Skeletal muscle cell (primary cell): ENCODE measurements at regions not wholly inside any gene's neighbourhood (a gene's known extent, or its start where the extent isn't known, plus 50 kb on each side); places are given as distances from the start of the nearest gene placed in this dataset.

ENCODE experiments used
- DNase-seq: peaks from one replicate; pipeline ENCODE4 v3.0.0-alpha.2; 2010; ENCODE audit warnings: low read depth
- H3K4me3 ChIP-seq: 2 replicates; pipeline ENCODE4 v1.5.1; 2011; ENCODE audit warnings: low read depth, mild to moderate bottlenecking, control low read depth, low read length, moderate library complexity

DNA sequence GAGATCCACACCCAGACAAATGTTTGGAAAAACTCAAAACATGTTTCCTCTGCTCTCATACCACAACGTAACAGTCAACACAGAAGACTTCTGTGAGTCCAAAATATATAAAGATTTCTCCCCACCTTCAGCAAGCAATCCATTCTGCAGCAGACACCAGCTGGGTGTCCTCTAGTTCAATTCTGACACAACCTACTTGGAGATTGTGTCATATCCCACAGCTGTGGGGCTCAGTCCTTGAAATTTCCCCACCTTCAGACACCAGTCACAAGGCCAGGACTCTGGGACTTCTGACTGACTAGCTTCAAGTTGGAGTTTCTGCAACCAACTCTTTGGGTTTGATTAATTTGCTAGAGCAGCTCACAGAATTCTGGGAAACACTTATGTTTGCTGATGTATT, 244.8 kb upstream of the CDYL start:
- no peak for DNase-seq

DNA sequence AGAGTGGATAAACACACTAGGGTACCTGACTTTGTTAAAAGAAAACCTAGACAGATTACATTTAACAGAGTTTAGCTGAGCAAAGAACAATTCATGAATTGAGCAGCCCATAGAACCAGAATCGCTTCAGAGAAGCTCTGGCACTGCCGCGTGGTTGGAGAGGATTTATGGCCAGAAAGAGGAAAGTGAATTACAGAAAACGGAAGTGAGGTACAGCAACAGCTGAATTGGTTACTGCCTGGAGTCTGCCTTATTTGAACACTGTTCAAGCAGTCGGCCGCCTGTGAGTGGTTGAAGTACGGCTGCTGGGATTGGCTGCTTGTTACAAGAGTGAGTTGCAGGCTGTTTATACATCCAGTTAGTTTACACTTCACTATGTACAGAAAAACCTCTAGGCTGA, 253.8 kb upstream of the CDYL start:
- H3K4me3 ChIP-seq: no peak overlapping the region
- DNase-seq: no peak

More for the DNA sequence above, 244.8 kb upstream of the CDYL start:
- H3K4me3 ChIP-seq: no peak overlapping the region

DNA sequence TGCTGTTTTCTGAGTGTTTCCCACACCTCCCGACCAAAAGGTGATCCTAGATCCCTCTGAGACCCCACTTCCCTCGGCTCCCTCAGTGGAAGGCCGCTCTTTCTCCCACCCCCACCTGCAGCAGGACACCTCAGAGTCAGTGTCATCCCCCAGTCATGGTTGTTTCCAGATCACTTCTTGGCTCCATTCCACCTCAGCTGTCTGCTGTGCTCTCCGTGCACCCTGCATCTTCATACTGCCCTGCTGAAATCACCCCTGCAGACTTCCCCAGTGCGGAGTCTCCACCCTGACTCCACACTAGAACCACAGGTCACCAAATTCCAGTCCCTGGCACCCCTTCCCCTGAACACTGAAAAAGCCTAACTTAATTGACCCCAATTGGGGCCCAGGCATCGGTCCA, 255.1 kb upstream of the CDYL start:
- DNase-seq: no peak
- H3K4me3 ChIP-seq: no peak overlapping the region

DNA sequence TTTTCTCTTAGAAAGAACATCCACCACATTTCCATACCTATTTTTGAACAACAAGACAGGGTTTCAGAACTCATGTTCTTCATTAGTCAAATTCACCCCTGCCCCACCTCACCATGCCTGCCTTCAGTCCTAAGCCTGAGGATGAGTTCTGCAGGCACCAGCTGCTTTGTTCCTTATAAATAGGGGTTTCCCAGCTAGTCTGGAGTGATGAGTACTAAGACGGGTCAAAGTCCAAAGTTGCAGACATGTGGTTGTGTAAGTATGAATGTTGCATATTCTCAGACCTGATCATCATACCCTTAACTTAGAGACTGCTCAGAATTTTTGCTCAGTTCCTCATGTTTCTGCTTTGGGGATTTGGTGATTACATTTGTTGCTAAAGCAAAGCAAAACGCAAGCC, 257.7 kb upstream of the CDYL start:
- peak; percentile 78 for DNase-seq
- H3K4me3 ChIP-seq: no peak overlapping the region

DNA sequence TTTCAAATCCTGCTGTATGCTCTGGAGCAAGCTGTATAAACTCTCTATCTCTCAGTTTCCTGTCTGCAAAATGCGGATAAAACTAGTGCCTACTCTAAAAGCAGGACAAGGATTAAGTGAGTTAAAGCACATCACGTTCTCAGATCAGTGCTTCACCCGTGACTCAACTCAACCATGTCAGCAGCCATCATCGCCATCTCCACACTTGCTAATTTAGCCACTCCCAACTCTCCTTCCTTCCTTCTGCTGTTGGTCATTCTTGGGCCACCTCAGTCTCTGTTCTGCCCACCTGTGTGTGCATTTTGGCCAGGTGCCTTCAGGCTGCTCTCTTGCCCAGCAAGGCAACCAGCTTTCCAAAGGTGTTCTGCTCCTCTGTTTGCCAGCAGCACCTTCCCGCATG, 260.0 kb upstream of the CDYL start:
- DNase-seq: no peak
- no peak overlapping the region for H3K4me3 ChIP-seq

DNA sequence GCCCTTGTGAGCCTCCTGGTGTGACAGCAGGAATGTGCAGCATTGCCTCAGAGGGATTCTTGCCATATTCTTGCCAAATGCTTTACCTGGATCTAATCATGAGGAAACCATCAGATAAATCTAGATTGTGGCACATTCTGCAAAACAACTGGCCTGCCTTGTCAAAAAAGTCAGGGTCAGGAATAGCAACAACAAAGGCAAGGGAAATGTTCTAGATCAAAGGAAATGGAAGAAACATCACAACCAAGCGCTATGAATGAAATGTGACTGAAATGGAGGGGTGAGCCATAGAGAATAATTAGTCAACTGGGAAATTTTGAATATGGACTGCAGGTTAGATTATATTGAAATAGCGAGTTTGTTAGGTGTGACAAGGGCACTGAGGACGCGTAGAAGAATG, 262.6 kb upstream of the CDYL start:
- H3K4me3 ChIP-seq: no peak overlapping the region
- no peak for DNase-seq

DNA sequence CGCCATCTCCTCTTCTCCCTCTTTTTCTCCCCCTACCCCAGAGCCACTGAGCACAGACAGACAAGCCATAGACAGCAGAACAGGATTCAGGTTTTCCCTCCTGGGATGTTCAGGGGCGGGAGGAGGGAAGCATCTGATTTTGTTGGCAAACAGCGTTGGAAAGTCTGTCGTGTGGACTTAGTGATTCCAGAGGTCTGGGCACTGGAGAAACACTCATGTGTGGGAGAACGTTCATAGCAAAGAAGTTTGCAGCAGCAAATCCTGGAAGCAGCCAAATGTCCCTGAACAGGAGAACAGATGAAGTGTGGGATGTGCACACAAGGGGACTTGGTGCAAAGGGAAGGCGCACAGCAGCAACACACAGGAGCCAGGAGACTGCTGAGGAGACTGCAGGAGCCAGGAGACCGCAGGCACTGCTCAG, 264.1 kb upstream of the CDYL start:
- no peak for DNase-seq
- H3K4me3 ChIP-seq: no peak overlapping the region

DNA sequence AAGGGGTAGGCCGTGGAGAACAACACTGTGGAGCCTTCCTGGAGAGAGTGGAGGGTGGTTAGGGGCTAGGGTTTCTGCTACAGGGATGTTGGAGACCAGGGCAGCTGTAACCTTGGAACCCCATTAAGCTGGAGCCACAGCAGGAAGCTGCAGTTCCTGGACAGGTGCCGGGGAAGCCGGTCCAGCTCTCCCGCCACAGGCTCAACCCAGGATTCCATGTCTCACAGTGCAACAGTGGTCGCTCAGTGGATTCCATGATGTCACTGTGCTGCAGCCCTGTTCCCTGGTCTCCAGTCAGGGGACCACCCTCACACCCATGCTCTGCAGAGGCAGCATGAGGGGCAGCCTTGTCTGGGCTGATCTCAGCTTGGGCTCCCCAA, 264.6 kb upstream of the CDYL start:
- peak; percentile 21 for DNase-seq
- no peak overlapping the region for H3K4me3 ChIP-seq

DNA sequence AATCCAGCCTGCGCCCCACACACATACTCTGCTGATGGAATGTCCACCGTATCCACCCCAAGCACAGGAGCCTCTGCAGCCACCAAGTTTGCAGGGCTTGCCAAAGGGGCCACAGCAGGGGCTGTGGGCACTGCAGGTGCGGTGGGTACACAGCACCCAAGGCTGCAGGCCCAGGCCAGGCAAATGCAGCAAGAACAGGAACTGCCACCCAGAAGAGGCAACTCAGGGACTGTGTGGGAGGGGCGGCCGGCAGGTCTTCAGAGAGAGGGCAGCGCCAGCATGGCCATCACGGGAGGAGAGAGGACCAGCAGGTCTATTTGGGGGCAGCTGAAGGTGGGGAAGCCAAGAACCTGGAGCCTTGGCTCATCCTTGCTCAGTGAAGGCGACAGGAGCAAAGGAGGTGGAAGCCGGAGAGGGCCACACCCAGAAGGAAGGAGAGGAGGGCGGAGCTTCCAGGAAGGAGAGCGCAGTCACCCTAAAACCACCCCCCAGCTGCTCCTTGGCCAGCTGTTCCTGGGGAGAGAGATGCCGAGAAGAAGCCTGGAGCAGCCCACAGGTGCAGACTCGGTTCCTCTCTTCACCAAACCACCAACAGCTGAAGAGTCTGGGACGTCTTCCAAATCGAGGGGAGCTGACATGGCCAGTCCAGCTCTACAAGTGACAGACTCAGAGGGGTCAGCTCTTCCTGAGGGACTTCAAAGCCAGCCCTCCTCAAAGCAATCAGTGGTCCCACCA, 265.1 kb upstream of the CDYL start:
- peak; percentile 57 for DNase-seq

DNA sequence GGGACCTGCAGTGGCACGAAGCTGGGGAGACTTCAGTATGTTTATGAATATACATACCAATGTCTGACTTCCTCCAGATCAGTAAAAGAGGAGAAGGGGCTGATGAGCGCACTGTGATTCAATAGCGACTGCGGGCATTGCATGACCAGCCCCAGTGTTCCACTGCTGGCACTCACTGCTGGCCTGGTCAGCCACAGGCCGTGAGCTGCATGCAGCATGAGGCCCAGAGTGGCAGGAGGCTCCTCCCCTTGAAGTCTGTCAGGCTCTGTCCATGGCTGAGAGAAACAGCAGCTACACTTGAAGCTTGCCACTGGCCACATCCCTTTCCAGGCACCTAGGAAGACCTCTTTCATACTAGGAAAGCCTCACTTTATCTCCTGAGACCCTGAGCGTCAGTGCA, 265.9 kb upstream of the CDYL start:
- no peak for DNase-seq
- H3K4me3 ChIP-seq: no peak overlapping the region

More for the DNA sequence above, 265.1 kb upstream of the CDYL start:
- no peak overlapping the region for H3K4me3 ChIP-seq

DNA sequence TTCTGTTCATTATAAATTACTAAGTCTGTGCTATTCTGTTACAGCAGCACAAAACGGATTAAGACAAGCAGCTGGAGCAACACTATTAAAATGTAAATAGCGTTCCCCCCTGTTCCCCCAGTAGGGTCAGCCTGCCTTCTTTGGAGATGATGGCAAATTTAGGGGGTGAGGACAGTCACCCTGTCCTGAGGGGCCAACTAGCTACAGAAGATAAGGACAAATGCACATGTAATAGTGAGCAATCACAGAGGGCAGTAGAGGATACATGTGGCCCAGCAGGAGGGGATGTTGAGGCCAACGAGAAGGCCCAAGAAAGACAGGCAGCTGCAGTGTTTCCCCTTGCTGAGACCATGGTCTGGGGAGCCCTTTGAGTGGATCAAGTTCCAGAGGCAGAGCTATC, 266.7 kb upstream of the CDYL start:
- no peak for DNase-seq
- no peak overlapping the region for H3K4me3 ChIP-seq

DNA sequence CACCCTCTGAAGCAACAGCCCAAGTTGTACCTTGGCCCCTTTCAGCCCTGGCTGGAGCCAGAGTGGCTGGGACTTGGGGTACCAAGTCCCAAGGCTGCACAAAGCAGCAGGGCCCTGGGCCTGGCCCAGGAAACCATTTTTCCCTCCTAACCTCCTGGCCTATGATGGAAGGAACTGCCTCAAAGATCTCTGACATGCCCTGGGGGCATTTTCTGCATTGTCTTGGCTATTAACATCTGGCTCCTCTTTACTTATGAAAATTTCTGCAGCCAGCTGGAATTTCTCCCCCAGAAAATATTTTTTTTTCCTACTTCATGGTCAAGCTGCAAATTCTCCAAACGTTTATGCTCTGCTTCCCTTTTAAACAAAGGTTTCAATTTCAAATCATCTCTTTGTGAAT, 269.4 kb upstream of the CDYL start:
- H3K4me3 ChIP-seq: no peak overlapping the region
- no peak for DNase-seq

DNA sequence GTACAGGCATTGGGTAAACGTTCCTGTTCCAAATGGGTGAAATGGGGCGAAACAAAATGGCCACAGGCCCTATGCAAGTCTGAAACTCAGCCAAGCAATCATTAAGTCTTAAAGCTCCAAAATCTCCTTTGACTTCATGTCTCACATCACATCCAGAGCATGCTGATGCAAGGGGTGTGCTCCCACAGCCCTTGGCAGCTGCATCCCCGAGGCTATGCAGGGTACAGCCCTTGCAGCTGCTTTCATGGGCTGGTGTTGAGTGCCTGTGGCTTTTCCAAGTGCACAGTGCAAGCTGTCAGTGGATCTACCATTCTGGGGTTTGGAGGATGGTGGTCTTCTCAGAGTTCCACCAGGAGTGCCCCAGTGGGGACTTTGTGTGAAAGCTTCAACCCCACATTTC, 270.0 kb upstream of the CDYL start:
- DNase-seq: peak; percentile 43
- H3K4me3 ChIP-seq: no peak overlapping the region

DNA sequence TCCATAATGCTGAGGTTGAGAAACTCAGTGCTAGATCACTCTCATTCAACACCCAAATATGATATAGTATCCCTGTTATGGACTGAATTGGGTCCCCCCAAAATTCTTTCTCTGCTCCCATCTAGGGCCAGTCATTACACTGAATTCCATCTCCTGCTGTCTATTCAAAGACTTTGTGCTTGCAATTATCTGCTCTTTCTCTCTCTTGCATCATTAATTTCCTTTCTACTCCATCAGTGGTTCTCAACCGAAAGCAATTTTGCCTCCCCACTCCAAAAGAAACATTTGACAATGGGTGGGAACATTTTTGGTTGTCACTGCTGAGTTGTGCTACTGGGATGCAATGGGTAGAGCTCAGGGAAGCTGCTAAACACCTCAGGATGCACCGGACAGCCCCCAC, 271.5 kb upstream of the CDYL start:
- DNase-seq: no peak
- no peak overlapping the region for H3K4me3 ChIP-seq

DNA sequence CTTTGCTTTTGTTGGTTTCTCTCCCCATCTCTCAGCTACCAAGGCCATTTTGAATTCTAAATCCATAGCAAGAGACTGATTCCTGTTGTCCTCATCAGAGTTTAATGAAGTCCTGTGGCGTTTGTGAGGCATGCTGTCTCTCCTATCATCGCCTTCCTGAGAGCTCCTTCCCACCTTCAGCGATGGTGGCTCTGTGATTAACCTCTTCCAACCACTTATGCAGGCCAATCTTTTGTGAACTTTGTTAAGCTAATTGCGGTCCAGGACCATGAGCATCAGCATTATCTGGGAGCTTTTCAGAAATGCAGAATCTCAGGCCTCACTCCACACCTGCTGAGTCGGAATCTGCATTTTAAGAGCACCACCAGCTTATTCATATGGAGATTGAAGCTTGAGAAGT, 272.5 kb upstream of the CDYL start:
- H3K4me3 ChIP-seq: no peak overlapping the region
- no peak for DNase-seq

DNA sequence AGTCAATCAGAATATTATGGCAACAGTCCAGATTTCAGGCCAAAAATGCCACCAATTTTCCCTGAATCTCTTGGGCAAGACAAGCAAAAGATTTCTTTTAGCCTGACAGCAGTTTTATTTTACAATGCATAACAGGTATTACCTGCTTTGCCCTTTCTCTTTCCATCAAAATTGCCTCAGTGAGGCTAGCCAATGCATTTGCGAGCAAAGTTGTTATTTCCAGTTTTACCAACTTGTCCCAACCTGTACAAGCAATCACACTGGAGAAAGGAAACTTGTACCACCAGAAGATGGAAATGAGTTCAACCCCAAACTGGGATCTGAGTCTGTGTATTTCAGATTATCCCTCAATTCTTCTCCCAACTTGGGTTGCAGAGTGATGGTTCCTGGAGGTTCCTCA, 279.9 kb upstream of the CDYL start:
- H3K4me3 ChIP-seq: no peak overlapping the region
- DNase-seq: no peak

DNA sequence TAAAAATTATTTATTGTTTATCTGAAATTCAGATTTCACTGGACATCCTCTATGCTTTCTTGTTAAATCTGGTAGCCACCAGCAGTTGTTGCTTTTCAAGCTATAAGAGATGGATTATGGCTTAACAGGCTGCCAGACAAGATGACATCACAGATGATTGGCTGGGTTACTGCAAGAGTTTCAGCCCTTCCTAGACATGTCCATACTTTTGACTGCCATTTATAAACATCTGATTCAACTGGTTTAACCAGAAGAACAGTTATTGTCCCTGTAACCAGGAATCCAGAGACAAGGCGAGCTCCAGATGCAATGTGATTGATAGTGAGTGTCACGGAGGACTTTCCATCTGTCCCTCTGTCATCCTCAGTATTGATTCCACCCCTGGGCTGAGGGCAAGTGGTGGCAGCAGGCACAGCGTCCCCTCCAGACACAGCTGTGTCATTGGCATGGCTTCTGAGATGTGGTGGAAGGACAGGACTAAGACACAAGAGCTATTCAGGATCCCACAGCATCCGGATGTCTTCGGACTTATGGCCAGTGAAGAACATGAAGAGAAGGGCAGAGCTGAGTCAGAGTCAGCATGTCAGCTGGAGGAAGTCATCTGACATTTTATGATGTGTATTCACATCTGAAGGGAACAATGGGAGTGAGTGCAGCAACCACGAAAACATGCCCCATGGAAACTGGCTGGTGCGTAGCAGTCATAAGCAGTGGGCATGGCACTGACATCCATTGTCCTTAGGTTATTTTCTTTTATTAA, 284.5 kb upstream of the CDYL start:
- peak; percentile 8 for DNase-seq
- no peak overlapping the region for H3K4me3 ChIP-seq

DNA sequence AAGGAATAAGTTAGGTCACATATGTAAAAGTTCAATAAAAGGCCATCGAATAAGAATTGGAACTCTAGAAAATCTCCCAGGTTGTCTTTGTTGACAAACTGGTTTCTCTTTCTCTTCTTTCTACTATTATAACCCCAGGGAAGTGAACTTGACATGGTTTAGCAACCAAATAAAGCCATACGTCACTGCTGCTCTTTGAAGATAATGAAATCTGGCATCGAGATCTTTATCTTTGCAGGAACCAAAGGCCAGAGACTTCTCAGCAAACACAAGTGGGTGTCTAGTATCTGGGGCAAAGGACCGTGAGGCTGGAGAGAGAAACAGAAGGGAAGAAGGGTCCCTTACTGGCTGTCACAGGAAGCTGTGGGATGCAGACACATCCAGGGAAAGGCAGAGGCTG, 286.7 kb upstream of the CDYL start:
- no peak overlapping the region for H3K4me3 ChIP-seq
- DNase-seq: no peak

DNA sequence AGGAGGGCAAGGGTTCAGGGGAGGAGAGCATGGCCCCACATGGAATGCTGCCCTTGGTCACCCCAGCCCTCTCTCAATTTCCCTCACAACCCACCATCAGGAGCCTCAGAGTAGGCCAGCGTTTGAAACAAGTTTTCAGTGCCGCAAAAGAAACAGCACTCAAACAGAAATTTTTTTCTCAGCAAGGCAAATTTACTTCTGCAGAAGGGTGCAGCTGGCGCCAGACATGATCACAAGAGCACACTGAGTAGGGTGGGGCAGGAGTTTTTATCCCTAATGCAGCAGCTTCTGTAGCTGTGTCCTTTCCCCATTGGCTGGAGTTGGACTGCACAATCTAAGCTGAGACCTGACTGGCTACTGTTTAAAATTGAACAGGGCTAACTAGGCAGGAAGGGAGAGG, 287.8 kb upstream of the CDYL start:
- DNase-seq: no peak
- H3K4me3 ChIP-seq: no peak overlapping the region

DNA sequence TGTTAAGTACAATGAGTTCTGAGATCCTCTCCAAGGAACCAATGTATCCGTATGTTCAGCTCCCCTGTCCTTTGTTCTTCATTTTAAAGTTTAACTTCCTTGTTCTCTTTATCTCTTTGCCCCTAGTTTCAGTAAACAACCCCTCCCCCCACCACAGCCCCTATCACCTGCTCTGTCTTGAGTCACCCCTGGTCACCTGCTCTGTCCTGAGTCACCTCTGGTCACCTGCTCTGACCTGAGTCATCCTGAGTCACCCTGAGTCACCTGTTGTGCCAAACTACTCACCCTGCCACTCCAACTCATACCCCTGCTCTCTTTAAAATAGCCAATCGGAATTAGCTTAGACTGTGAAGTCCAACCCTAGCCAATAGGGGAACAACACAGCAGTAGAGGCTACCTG, 288.7 kb upstream of the CDYL start:
- no peak overlapping the region for H3K4me3 ChIP-seq
- no peak for DNase-seq

DNA sequence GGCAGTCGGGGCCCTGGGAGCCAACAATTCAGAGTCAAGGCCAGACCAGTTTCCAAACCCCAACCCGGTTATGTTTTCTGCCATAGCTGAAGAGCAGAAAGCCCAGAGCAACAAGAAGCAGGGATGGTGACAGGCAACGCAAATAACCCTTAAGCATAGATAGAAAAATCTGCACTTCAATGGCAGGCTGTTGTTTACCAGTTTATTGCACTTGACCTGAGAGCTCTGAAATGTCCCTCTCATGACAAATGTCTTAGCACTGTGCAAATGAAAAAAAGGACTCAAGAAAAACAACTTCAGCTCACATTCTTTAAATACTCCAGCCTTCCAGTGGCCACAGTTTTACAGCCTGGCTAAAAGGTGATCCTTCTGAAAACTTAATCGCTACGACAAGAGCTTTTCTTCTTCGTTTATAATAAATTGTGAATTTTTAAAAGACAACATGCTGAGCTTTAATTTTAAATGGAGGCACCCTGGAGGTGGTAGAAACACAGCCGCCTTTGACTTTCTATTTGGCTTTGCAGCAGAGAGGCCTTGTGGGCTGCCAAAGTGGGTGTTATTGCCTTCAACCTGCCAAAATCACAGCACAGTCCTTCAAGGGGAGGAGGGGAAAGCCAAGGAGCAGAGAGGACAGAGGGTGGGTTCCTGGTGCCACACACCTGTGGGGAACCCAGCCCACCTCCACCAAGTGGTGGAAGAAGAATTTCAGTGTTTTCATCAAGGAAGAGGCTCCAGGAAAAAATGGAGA, 289.5 kb upstream of the CDYL start:
- no peak for DNase-seq
- H3K4me3 ChIP-seq: no peak overlapping the region
